HG03457 (cell line): ENCODE measurements at regions not wholly inside any gene's neighbourhood (a gene's known extent, or its start where the extent isn't known, plus 50 kb on each side); places are given as distances from the start of the nearest gene placed in this dataset.

ENCODE experiments used
- ATAC-seq: cut with Tn5 transposase; IDR thresholded peaks from one replicate; pipeline ENCODE4 v1.9.1; 2021; ENCODE audit warnings: moderate number of reproducible peaks; ENCODE audit not compliant: unreplicated experiment

- ATAC-seq: no peak
Observed at GRCh38 chr5:34526682-34527305, 129.3 kb upstream of the RAI14 start.

- no peak for ATAC-seq
Observed at GRCh38 chr5:34529581-34530331, 126.4 kb upstream of the RAI14 start.

- no peak for ATAC-seq
Observed at GRCh38 chr5:34530637-34531036, 125.5 kb upstream of the RAI14 start.

- no peak for ATAC-seq
Observed at GRCh38 chr5:34531751-34532360, 124.3 kb upstream of the RAI14 start.

- peak; percentile 92 for ATAC-seq
Observed at GRCh38 chr5:34533582-34534522, 122.3 kb upstream of the RAI14 start.

- ATAC-seq: no peak
Observed at GRCh38 chr5:34534523-34535103, 121.5 kb upstream of the RAI14 start.

GRCh38 chr5:34535433-34535832 lies 120.7 kb upstream of the RAI14 start:
- no peak for ATAC-seq

- ATAC-seq: no peak
Observed at GRCh38 chr5:34535944-34536623, 120.0 kb upstream of the RAI14 start.

GRCh38 chr5:34536699-34537098 lies 119.4 kb upstream of the RAI14 start:
- ATAC-seq: no peak

GRCh38 chr5:34538026-34538672 lies 118.0 kb upstream of the RAI14 start:
- no peak for ATAC-seq

- ATAC-seq: no peak
Observed at GRCh38 chr5:34539183-34539582, 116.9 kb upstream of the RAI14 start.

- no peak for ATAC-seq
Observed at GRCh38 chr5:34541067-34541466, 115.1 kb upstream of the RAI14 start.

- ATAC-seq: no peak
Observed at GRCh38 chr5:34542818-34543217, 113.3 kb upstream of the RAI14 start.

GRCh38 chr5:34543687-34544086 lies 112.4 kb upstream of the RAI14 start:
- ATAC-seq: no peak

GRCh38 chr5:34544403-34544802 lies 111.7 kb upstream of the RAI14 start:
- no peak for ATAC-seq

GRCh38 chr5:34545164-34545563 lies 111.0 kb upstream of the RAI14 start:
- ATAC-seq: no peak

- ATAC-seq: no peak
Observed at GRCh38 chr5:34545626-34546025, 110.5 kb upstream of the RAI14 start.

- no peak for ATAC-seq
Observed at GRCh38 chr5:34547300-34548085, 108.6 kb upstream of the RAI14 start.

GRCh38 chr5:34548086-34548403 lies 108.1 kb upstream of the RAI14 start:
- ATAC-seq: no peak
